IMR-90 (cell line): ENCODE measurements at regions not wholly inside any gene's neighbourhood (a gene's known extent, or its start where the extent isn't known, plus 50 kb on each side); places are given as distances from the start of the nearest gene placed in this dataset.

Experiments used
- ATAC-seq: fragments of 200-7000 bp; cut with Tn5 transposase; 2 replicates; pipeline ENCODE4 v1.9.1; 2020; ENCODE audit warnings: low read depth, mild to moderate bottlenecking, moderate library complexity
- BruUV-seq: library from RNA; stranded (reverse); fragments of 400-500 nt; replicated peaks from 2 replicates; lab custom pipeline; 2021; lab: Mats Ljungman, UMichigan
- CTCF ChIA-PET: fragments of 300-600 bp; formaldehyde crosslinking; extraction: SDS; loops from one replicate; lab custom pipeline; 2021; ENCODE audit warnings: antibody characterized with exemption; lab: Yijun Ruan, JAX
- POLR2A ChIA-PET: fragments of 300-600 bp; sonication (Branson Sonifier 250); formaldehyde crosslinking; loops from one replicate; lab custom pipeline; 2022; ENCODE audit warnings: antibody characterized with exemption; ENCODE audit not compliant: unreplicated experiment; lab: Charles Lee
- DNase-seq: peaks from one replicate; pipeline ENCODE4 v3.0.0; 2013
- H2AFZ ChIP-seq: replicated peaks from 2 replicates; pipeline ENCODE3; 2013; ENCODE audit warnings: low read length, mild to moderate bottlenecking; ENCODE audit not compliant: poor library complexity
- H2AK5ac ChIP-seq: 2 replicates; pipeline ENCODE4 v1.6.1; 2013; ENCODE audit warnings: low read depth, low read length, inconsistent platforms
- H2AK9ac ChIP-seq: replicated peaks from 2 replicates; pipeline ENCODE3; 2013; ENCODE audit warnings: mild to moderate bottlenecking, low read depth, low read length, moderate library complexity; ENCODE audit not compliant: poor library complexity
- H2BK120ac ChIP-seq: 2 replicates; pipeline ENCODE4 v1.6.1; 2013; ENCODE audit warnings: low read depth, low read length, inconsistent platforms
- H2BK15ac ChIP-seq: 3 replicates; pipeline ENCODE4 v1.6.1; 2013; ENCODE audit warnings: low read depth, low read length, inconsistent platforms
- H2BK20ac ChIP-seq: 2 replicates; pipeline ENCODE4 v1.6.1; 2013; ENCODE audit warnings: low read depth, mild to moderate bottlenecking, inconsistent platforms, low read length, moderate library complexity
- H2BK5ac ChIP-seq: 2 replicates; pipeline ENCODE4 v1.6.1; 2013; ENCODE audit warnings: mild to moderate bottlenecking, low read depth, low read length, inconsistent platforms; ENCODE audit not compliant: poor library complexity, severe bottlenecking
- H3K14ac ChIP-seq: replicated peaks from 2 replicates; pipeline ENCODE4 v1.6.1; 2013; ENCODE audit warnings: low read depth, low read length, inconsistent platforms
- H3K18ac ChIP-seq: 2 replicates; pipeline ENCODE4 v1.6.1; 2013; ENCODE audit warnings: low read depth, low read length, control low read depth
- H3K23ac ChIP-seq: 2 replicates; pipeline ENCODE4 v1.6.1; 2013; ENCODE audit warnings: low read depth, low read length, inconsistent platforms
- H3K27ac ChIP-seq: 2 replicates; pipeline ENCODE4 v1.5.1; 2013; ENCODE audit warnings: mild to moderate bottlenecking, control low read depth, low read length; ENCODE audit not compliant: insufficient read depth
- H3K27me3 ChIP-seq: 2 replicates; pipeline ENCODE4 v1.6.1; 2013; ENCODE audit warnings: low read length; ENCODE audit not compliant: control insufficient read depth, insufficient read depth
- H3K36me3 ChIP-seq: 2 replicates; pipeline ENCODE4 v1.6.1; 2013; ENCODE audit warnings: low read length, mixed read lengths; ENCODE audit not compliant: control insufficient read depth, insufficient read depth
- H3K4ac ChIP-seq: 2 replicates; pipeline ENCODE4 v1.6.1; 2013; ENCODE audit warnings: low read depth, low read length, inconsistent platforms
- H3K4me1 ChIP-seq: 2 replicates; pipeline ENCODE4 v1.6.1; 2013; ENCODE audit warnings: low read length, mixed read lengths; ENCODE audit not compliant: control insufficient read depth, insufficient read depth
- H3K4me2 ChIP-seq: 2 replicates; pipeline ENCODE4 v1.6.1; 2013; ENCODE audit warnings: low read depth, mild to moderate bottlenecking, control low read depth, low read length, moderate library complexity
- H3K4me3 ChIP-seq: 2 replicates; pipeline ENCODE4 v1.5.1; 2013; ENCODE audit warnings: low read depth, mild to moderate bottlenecking, control low read depth, low read length, moderate library complexity; ENCODE audit not compliant: insufficient read depth
- H3K56ac ChIP-seq: 2 replicates; pipeline ENCODE4 v1.6.1; 2013; ENCODE audit warnings: low read length, inconsistent platforms; ENCODE audit not compliant: insufficient read depth; ENCODE audit errors: extremely low read depth
- H3K79me1 ChIP-seq, 2 experiments: 2 replicates each; pipeline ENCODE4 v1.6.1; 2013; ENCODE audit warnings: low read length in 2 of 2, inconsistent platforms in 1 of 2, low read depth in 1 of 2
- H3K9ac ChIP-seq: 2 replicates; pipeline ENCODE4 v1.6.1; 2013; ENCODE audit warnings: low read depth, low read length, control low read depth
- H3K9me1 ChIP-seq: 2 replicates; pipeline ENCODE4 v1.6.1; 2013; ENCODE audit warnings: low read length, inconsistent platforms; ENCODE audit not compliant: insufficient read depth
- H3K9me3 ChIP-seq: 2 replicates; pipeline ENCODE4 v1.6.1; 2013; ENCODE audit warnings: low read length; ENCODE audit not compliant: control insufficient read depth, insufficient read depth
- H4K20me1 ChIP-seq: 2 replicates; pipeline ENCODE4 v1.6.1; 2013; ENCODE audit warnings: low read length, inconsistent platforms; ENCODE audit not compliant: insufficient read depth
- H4K5ac ChIP-seq: 2 replicates; pipeline ENCODE4 v1.6.1; 2013; ENCODE audit warnings: mild to moderate bottlenecking, low read depth, low read length, control low read depth
- H4K8ac ChIP-seq, 2 experiments: 2 replicates each; pipeline ENCODE4 v1.6.1; 2013; ENCODE audit warnings: low read depth in 2 of 2, low read length in 2 of 2, control low read depth in 1 of 2, inconsistent platforms in 1 of 2
- H4K91ac ChIP-seq: 2 replicates; pipeline ENCODE4 v1.6.1; 2013; ENCODE audit warnings: low read depth, low read length, inconsistent platforms; ENCODE audit not compliant: insufficient read depth
- BHLHE40 ChIP-seq: fragments of 150-350 bp; IDR thresholded peaks from 2 replicates; pipeline ENCODE4 v1.6.1; 2016; ENCODE audit warnings: mild to moderate bottlenecking, low read depth, low read length
- CEBPB ChIP-seq: IDR thresholded peaks from 2 replicates; pipeline ENCODE4 v1.6.1; 2012; ENCODE audit warnings: low read depth, low read length, improper control_type of control experiment
- CTCF ChIP-seq: conservative IDR thresholded peaks from 2 replicates; pipeline ENCODE4 v1.5.1; 2012; ENCODE audit warnings: mild to moderate bottlenecking, low read depth, low read length, improper control_type of control experiment
- ELK1 ChIP-seq: fragments of 150-350 bp; IDR thresholded peaks from 2 replicates; pipeline ENCODE4 v1.6.1; 2016; ENCODE audit warnings: low read depth, mild to moderate bottlenecking, low read length, moderate library complexity, borderline replicate concordance
- MAZ ChIP-seq: IDR thresholded peaks from 2 replicates; pipeline ENCODE4 v1.6.1; 2012; ENCODE audit warnings: low read depth, mild to moderate bottlenecking, low read length, improper control_type of control experiment, moderate library complexity, borderline replicate concordance
- MXI1 ChIP-seq: IDR thresholded peaks from 2 replicates; pipeline ENCODE4 v1.6.1; 2012; ENCODE audit warnings: low read depth, mild to moderate bottlenecking, low read length, moderate library complexity, borderline replicate concordance
- NFE2L2 ChIP-seq: fragments of 150-350 bp; IDR thresholded peaks from 2 replicates; pipeline ENCODE4 v1.6.1; 2016; ENCODE audit warnings: low read depth, mild to moderate bottlenecking, low read length
- POLR2A ChIP-seq: IDR thresholded peaks from 2 replicates; pipeline ENCODE4 v1.6.1; 2012; ENCODE audit warnings: mild to moderate bottlenecking, low read depth, low read length
- RAD21 ChIP-seq: IDR thresholded peaks from 2 replicates; pipeline ENCODE4 v1.6.1; 2012; ENCODE audit warnings: low read length, improper control_type of control experiment
- RFX5 ChIP-seq: IDR thresholded peaks from 2 replicates; pipeline ENCODE4 v1.8.0; 2012; ENCODE audit warnings: low read depth, mild to moderate bottlenecking, low read length, moderate library complexity
- USF2 ChIP-seq: fragments of 150-350 bp; IDR thresholded peaks from 2 replicates; pipeline ENCODE4 v1.6.1; 2017; ENCODE audit warnings: mild to moderate bottlenecking, antibody characterized with exemption, low read length, low read depth
- WGBS, 2 experiments: methylation state at CpG; one replicate each; pipeline versions ENCODE4 v1.1.5 to v1.1.7; 2013; ENCODE audit warnings: missing lambda C conversion rate in 2 of 2; ENCODE audit not compliant: insufficient read length in 1 of 2; ENCODE audit errors: extremely low coverage in 2 of 2; 5-methylcytosine and 5-hydroxymethylcytosine counted together
- dilution Hi-C: fragments of 300-500 bp; cut with HindIII; formaldehyde crosslinking; loops from one replicate; pipeline ENCODE4 v1.14.3; 2018; ENCODE audit warnings: low sequenced_read_pairs; ENCODE audit not compliant: unreplicated experiment
- in situ Hi-C: fragments of 300-500 bp; cut with MboI; formaldehyde crosslinking; loops from 3 replicates; pipeline ENCODE4 v1.14.3; 2019; ENCODE audit warnings: low sequenced_read_pairs, inconsistent platforms, mixed read lengths
- intact Hi-C: fragments of 100-400 bp; cut with micrococcal nuclease; formaldehyde crosslinking; loops from 2 replicates; pipeline ENCODE4 v1.10.0; 2022

- Histone ChIP-seq H3K14ac (no peak overlapping the region), H2AK9ac (no peak overlapping the region), H2AK5ac (no peak overlapping the region), H4K20me1 (no peaks in the 10 kb centered on the region), H3K27me3 (0 out of 2 replicates have a peak, but pooled peaks cover under 1% of the 10 kb centered on the region), H3K23ac (no peak overlapping the region), H2BK15ac (no peak overlapping the region), H3K56ac (no peak overlapping the region), H3K18ac (no peak overlapping the region), H2BK5ac (no peak overlapping the region), H3K4ac (no peak overlapping the region), H4K5ac (no peak overlapping the region), H3K9ac (no peak overlapping the region), H2BK120ac (no peak overlapping the region), H3K4me2 (no peak overlapping the region), H3K4me3 (no peak overlapping the region), H3K9me3 (peaks cover 8% of the 10 kb centered on the region), H3K79me1 (no peaks in the 10 kb centered on the region), H3K27ac (no peak overlapping the region), H4K91ac (no peak overlapping the region), H2AFZ (no peak overlapping the region), H3K36me3 (no peaks in the 10 kb centered on the region), H2BK20ac (no peak overlapping the region), H4K8ac (no peak overlapping the region), H3K4me1 (no peaks in the 10 kb centered on the region), H3K9me1 (no peaks in the 10 kb centered on the region)
- in situ Hi-C loops, result no loop called here
- ChIA-PET POLR2A (no interaction called here), CTCF (interaction anchor here (0.6 to 1.4 kb wide), 2 partner anchors 11 to 24 kb away, joined by 3 read pairs; no protein-coding TSS in a partner anchor)
- no TSS peak for BruUV-seq
- 80% methylated on average over 1 of the region's 3 CpGs; no CpG with 5 or more reads in 1 of the 2 experiments for WGBS, 2 experiments
- ATAC-seq, result no peak
- TF ChIP-seq CTCF (no peak), RAD21 (no peak), ELK1 (no peak), POLR2A (no peak), NFE2L2 (no peak), CEBPB (no peak), MXI1 (no peak), RFX5 (no peak), MAZ (no peak), USF2 (no peak), BHLHE40 (no peak)
- no peak for DNase-seq
- intact Hi-C loops, result no loop called here
- dilution Hi-C loops, result no loop called here
Measured at GRCh38 chr6:159615918-159616317, 77.1 kb downstream of the SOD2 start.
